Adrenal gland (tissue), 9 donors: ENCODE measurements at regions not wholly inside any gene's neighbourhood (a gene's known extent, or its start where the extent isn't known, plus 50 kb on each side); places are given as distances from the start of the nearest gene placed in this dataset.

Experiments used
- DNase-seq, 7 donors: peaks; one replicate each; pipeline ENCODE4 v3.0.0-alpha.2; 2019 to 2020
- H3K27ac ChIP-seq, 5 donors: fragments of 200-600 bp; sonication (generic) in 4 of 5; 1 replicate in 3 of 5; 2 replicates in 2 of 5; pipeline versions ENCODE4 v1.5.1 to v1.8.0; 2016 to 2020; ENCODE audit warnings: mild to moderate bottlenecking in 1 of 5
- H3K27me3 ChIP-seq: fragments of 200-600 bp; 2 replicates; pipeline ENCODE4 v1.8.0; 2021
- H3K36me3 ChIP-seq, 2 donors: fragments of 200-600 bp; replicated peaks in 1 of 2; 1 replicate in 1 of 2; 2 replicates in 1 of 2; pipeline versions ENCODE4 v1.5.1 to v1.8.0; 2018 to 2022
- H3K4me1 ChIP-seq, 2 donors: fragments of 200-600 bp; replicated peaks in 1 of 2; 1 replicate in 1 of 2; 2 replicates in 1 of 2; pipeline versions ENCODE4 v1.5.1 to v1.8.0; 2018 to 2021
- H3K4me3 ChIP-seq, 4 donors: fragments of 200-600 bp; sonication (generic) in 3 of 4; one replicate each; pipeline ENCODE4 v1.5.1; 2016 to 2018
- H3K9me3 ChIP-seq, 3 donors: fragments of 200-600 bp; sonication (generic) in 1 of 3; replicated peaks in 1 of 3; 1 replicate in 2 of 3; 2 replicates in 1 of 3; pipeline versions ENCODE4 v1.5.1 to v1.8.0; 2016 to 2021
- CTCF ChIP-seq, 6 experiments: fragments of 450-650 bp in 4 of 6; fragments of 200-600 bp in 2 of 6; sonication (generic) in 1 of 6; IDR thresholded peaks; 1 replicate in 5 of 6; 2 replicates in 1 of 6; pipeline versions ENCODE4 v1.5.1 to v1.8.0; 2016 to 2021; ENCODE audit warnings: antibody characterized with exemption in 6 of 6, mild to moderate bottlenecking in 2 of 6, moderate library complexity in 1 of 6
- POLR2A ChIP-seq, 2 donors: fragments of 450-650 bp; IDR thresholded peaks; one replicate each; pipeline ENCODE4 v1.6.1; 2017; ENCODE audit warnings: antibody characterized with exemption in 2 of 2, mild to moderate bottlenecking in 2 of 2, moderate library complexity in 1 of 2
- WGBS, 4 donors: extraction: QIAGEN DNeasy Blood & Tissue Kit in 2 of 4; methylation state at CpG; one replicate each; pipeline versions ENCODE4 v1.1.5 to v1.1.7; 2013 to 2017; 5-methylcytosine and 5-hydroxymethylcytosine counted together
- intact Hi-C, 2 donors: fragments of 100-400 bp; cut with DNase I; formaldehyde crosslinking; loops; one replicate each; pipeline versions ENCODE4 v1.14.1 to v1.15.0; 2022 to 2023
- donor health status: healthy with polysubstance abuse.
- donor health status: Bipolar disorder and iron deficiency.
- donor health status: DM: yes; HTN: yes; CAD: no.
- donor health status: DM: no; HTN: no; CAD: no.
- donor health status: DM: no; HTN: no; CAD: no.

GRCh38 chr20:4545526-4545925 lies 140.7 kb upstream of the PRNP start:
- no peak for DNase-seq
- TF ChIP-seq POLR2A (IDR thresholded peaks at IDR 0.05) (no peak), CTCF (IDR thresholded peaks at IDR 0.05) (no peak)
- Histone ChIP-seq H3K4me1 (no peaks in the 10 kb centered on the region), H3K36me3 (no peaks in the 10 kb centered on the region), H3K27me3 (no peaks in the 10 kb centered on the region), H3K9me3 (no peaks in the 10 kb centered on the region), H3K27ac (no peak overlapping the region), H3K4me3 (no peak overlapping the region)
- intact Hi-C loops = no loop called here
- WGBS, 4 donors = 81 to 86% (median 84%) methylated on average over 2 of the region's 2 CpGs

- 64 to 81% (median 72%) methylated on average over 2 of the region's 2 CpGs for WGBS, 4 donors
- no peak for TF ChIP-seq POLR2A (IDR thresholded peaks at IDR 0.05)
- no peak for TF ChIP-seq CTCF (IDR thresholded peaks at IDR 0.05)
- Histone ChIP-seq H3K4me1 (no peaks in the 10 kb centered on the region), H3K27ac (no peak overlapping the region), H3K27me3 (no peaks in the 10 kb centered on the region), H3K36me3 (no peaks in the 10 kb centered on the region), H3K9me3 (no peaks in the 10 kb centered on the region), H3K4me3 (no peak overlapping the region)
- no peak for DNase-seq
- intact Hi-C loops = no loop called here
Observed at GRCh38 chr20:4544765-4545164, 141.5 kb upstream of the PRNP start.

GRCh38 chr20:4542270-4542669 lies 144.0 kb upstream of the PRNP start:
- Histone ChIP-seq H3K36me3 (no peaks in the 10 kb centered on the region), H3K4me1 (no peaks in the 10 kb centered on the region), H3K4me3 (no peak overlapping the region), H3K27ac (no peak overlapping the region), H3K27me3 (no peaks in the 10 kb centered on the region), H3K9me3 (no peaks in the 10 kb centered on the region)
- TF ChIP-seq CTCF (IDR thresholded peaks at IDR 0.05) (no peak), POLR2A (IDR thresholded peaks at IDR 0.05) (no peak)
- WGBS, 4 donors = 61 to 70% (median 67%) methylated on average over 4 of the region's 4 CpGs
- DNase-seq = no peak
- intact Hi-C loops = no loop called here

- Histone ChIP-seq H3K4me3 (no peak overlapping the region), H3K27me3 (peaks cover 4% of the 10 kb centered on the region), H3K36me3 (no peaks in the 10 kb centered on the region), H3K9me3 (no peaks in the 10 kb centered on the region), H3K4me1 (no peaks in the 10 kb centered on the region), H3K27ac (no peak overlapping the region)
- intact Hi-C loops = no loop called here
- DNase-seq = no peak
- TF ChIP-seq POLR2A (IDR thresholded peaks at IDR 0.05) = no peak
- TF ChIP-seq CTCF (IDR thresholded peaks at IDR 0.05) = no peak
- WGBS, 4 donors = 69 to 87% (median 80%) methylated on average over 3 of the region's 3 CpGs
Observed at GRCh38 chr20:4534315-4534714, 151.9 kb upstream of the PRNP start.
